GM23338 (cell line): ENCODE measurements at regions not wholly inside any gene's neighbourhood (a gene's known extent, or its start where the extent isn't known, plus 50 kb on each side); places are given as distances from the start of the nearest gene placed in this dataset.

Experiments
- ATAC-seq: fragments of 200-7000 bp; cut with Tn5 transposase; 3 replicates; pipeline ENCODE4 v1.9.1; 2020
- DNase-seq: peaks from one replicate; pipeline ENCODE4 v3.0.0-alpha.2; 2015; ENCODE audit warnings: low spot score
- H2AFZ ChIP-seq: fragments of 200-600 bp; sonication (generic); 2 replicates; pipeline ENCODE4 v1.8.0; 2016; ENCODE audit warnings: antibody characterized with exemption, mild to moderate bottlenecking, moderate library complexity
- H3F3A ChIP-seq: fragments of 200-600 bp; sonication (generic); replicated peaks from 2 replicates; pipeline ENCODE4 v1.8.0; 2017; ENCODE audit warnings: antibody characterized with exemption, mixed run types, low read depth
- H3K27ac ChIP-seq: fragments of 200-600 bp; sonication (generic); 2 replicates; pipeline ENCODE4 v1.6.1; 2016; ENCODE audit warnings: low read depth
- H3K27me3 ChIP-seq: fragments of 200-600 bp; sonication (generic); 2 replicates; pipeline ENCODE4 v1.8.0; 2016; ENCODE audit warnings: mild to moderate bottlenecking, mixed run types, moderate library complexity; ENCODE audit not compliant: insufficient read depth
- H3K36me3 ChIP-seq: fragments of 200-600 bp; sonication (generic); 2 replicates; pipeline ENCODE4 v1.8.0; 2016; ENCODE audit warnings: mild to moderate bottlenecking; ENCODE audit not compliant: insufficient read depth
- H3K4me1 ChIP-seq: fragments of 200-600 bp; sonication (generic); 2 replicates; pipeline ENCODE4 v1.8.0; 2016; ENCODE audit warnings: mild to moderate bottlenecking, moderate library complexity; ENCODE audit not compliant: insufficient read depth
- H3K4me2 ChIP-seq: fragments of 200-600 bp; sonication (generic); 2 replicates; pipeline ENCODE4 v1.7.1; 2017; ENCODE audit warnings: mixed run types
- H3K4me3 ChIP-seq: fragments of 200-600 bp; sonication (generic); 2 replicates; pipeline ENCODE4 v1.6.1; 2016; ENCODE audit warnings: mixed run types
- H3K79me2 ChIP-seq: fragments of 200-600 bp; sonication (generic); replicated peaks from 2 replicates; pipeline ENCODE4 v1.8.0; 2017; ENCODE audit warnings: mild to moderate bottlenecking; ENCODE audit not compliant: insufficient read depth
- H3K9me2 ChIP-seq: fragments of 200-600 bp; sonication (generic); 2 replicates; pipeline ENCODE4 v1.8.0; 2017; ENCODE audit not compliant: insufficient read depth
- H4K20me1 ChIP-seq: fragments of 200-600 bp; sonication (generic); replicated peaks from 2 replicates; pipeline ENCODE4 v1.8.0; 2017; ENCODE audit warnings: mild to moderate bottlenecking; ENCODE audit not compliant: insufficient read depth
- H3K27ac Mint-ChIP-seq: 2 replicates; pipeline ENCODE4 v1.8.0; 2020; ENCODE audit warnings: inconsistent platforms, mild to moderate bottlenecking, moderate library complexity, mixed read lengths
- H3K27me3 Mint-ChIP-seq: 3 replicates; pipeline ENCODE4 v1.8.0; 2022; ENCODE audit warnings: low read depth, mild to moderate bottlenecking, moderate library complexity, mixed read lengths, inconsistent platforms; ENCODE audit not compliant: insufficient read depth, poor library complexity
- H3K36me3 Mint-ChIP-seq: 3 replicates; pipeline ENCODE4 v1.8.0; 2021; ENCODE audit warnings: low read depth, mild to moderate bottlenecking, inconsistent platforms, moderate library complexity, mixed read lengths
- H3K4me1 Mint-ChIP-seq: 3 replicates; pipeline ENCODE4 v1.8.0; 2020; ENCODE audit warnings: mild to moderate bottlenecking, inconsistent platforms, mixed read lengths
- H3K4me3 Mint-ChIP-seq: 3 replicates; pipeline ENCODE4 v1.8.0; 2021; ENCODE audit warnings: moderate library complexity, mild to moderate bottlenecking, inconsistent platforms, mixed read lengths
- H3K9me3 Mint-ChIP-seq: 3 replicates; pipeline ENCODE4 v1.8.0; 2020; ENCODE audit warnings: moderate library complexity, mild to moderate bottlenecking, inconsistent platforms, mixed read lengths
- CREB1 ChIP-seq: fragments of 250-450 bp; sonication (Bioruptor Pico); IDR thresholded peaks from 2 replicates; pipeline ENCODE4 v1.5.0; 2020; ENCODE audit warnings: low read depth, mild to moderate bottlenecking, moderate library complexity
- CTCF ChIP-seq, 2 experiments: fragments of 200-600 bp in 1 of 2; sonication (generic) in 1 of 2; conservative IDR thresholded peaks; 2 replicates each; pipeline versions ENCODE4 v1.5.1 to v1.6.1; 2016 to 2017; ENCODE audit warnings: antibody characterized with exemption in 2 of 2, low read depth in 2 of 2, mild to moderate bottlenecking in 2 of 2, moderate library complexity in 1 of 2
- ETS1 ChIP-seq: IDR thresholded peaks from 2 replicates; pipeline ENCODE4 v1.6.1; 2016; ENCODE audit warnings: antibody characterized with exemption
- EZH2 ChIP-seq: fragments of 200-600 bp; sonication (generic); IDR thresholded peaks from one replicate; pipeline ENCODE4 v1.8.0; 2017; ENCODE audit warnings: antibody characterized with exemption, mild to moderate bottlenecking, low read depth; ENCODE audit not compliant: unreplicated experiment
- EZH2phosphoT487 ChIP-seq: fragments of 200-600 bp; sonication (generic); IDR thresholded peaks from one replicate; pipeline ENCODE4 v1.8.1; 2018; ENCODE audit warnings: antibody characterized with exemption; ENCODE audit not compliant: unreplicated experiment
- JUNB ChIP-seq: IDR thresholded peaks from one replicate; pipeline ENCODE4 v1.6.1; 2016; ENCODE audit warnings: antibody characterized with exemption; ENCODE audit not compliant: unreplicated experiment
- REST ChIP-seq: IDR thresholded peaks from one replicate; pipeline ENCODE4 v1.6.1; 2018; ENCODE audit warnings: antibody characterized with exemption; ENCODE audit not compliant: unreplicated experiment
- STAT1 ChIP-seq: IDR thresholded peaks from one replicate; pipeline ENCODE4 v1.6.1; 2016; ENCODE audit warnings: antibody characterized with exemption; ENCODE audit not compliant: unreplicated experiment
- ZNF114 ChIP-seq: fragments of 250-450 bp; sonication (Bioruptor Pico); IDR thresholded peaks from 2 replicates; pipeline ENCODE4 v1.5.0; 2020; ENCODE audit warnings: mild to moderate bottlenecking, moderate library complexity
- ZNF331 ChIP-seq: fragments of 250-450 bp; sonication (Bioruptor Pico); IDR thresholded peaks from 2 replicates; pipeline ENCODE4 v1.5.0; 2020; ENCODE audit warnings: low read depth, mild to moderate bottlenecking, moderate library complexity

- TF ChIP-seq CREB1 = no peak
- TF ChIP-seq EZH2 = no peak
- TF ChIP-seq ZNF114 (CRISPR knock-in tag) = no peak
- no peak for TF ChIP-seq CTCF (conservative IDR thresholded peaks at IDR 0.05; ENCODE audit: low read depth in 2 of 2)
- TF ChIP-seq ETS1 = no peak
Measured at GRCh38 chr6:163820171-163820570, 405.7 kb downstream of the QKI start (continued).

- no peaks in the 10 kb centered on the region; the same call in 2 of the 3 replicates for H3K9me3 Mint-ChIP-seq
- Histone ChIP-seq H2AFZ (no peak overlapping the region), H3K4me2 (no peak overlapping the region), H4K20me1 (no peaks in the 10 kb centered on the region), H3K27ac (no peak overlapping the region), H3K79me2 (no peaks in the 10 kb centered on the region), H3K4me1 (no peaks in the 10 kb centered on the region), H3K36me3 (no peaks in the 10 kb centered on the region), H3K9me2 (0 out of 2 replicates have a peak, but pooled peaks cover 3% of the 10 kb centered on the region), H3K27me3 (no peaks in the 10 kb centered on the region), H3K4me3 (no peak overlapping the region), H3F3A (no peaks in the 10 kb centered on the region)
- H3K4me3 Mint-ChIP-seq = no peak overlapping the region
- TF ChIP-seq ZNF331 (CRISPR knock-in tag) = no peak
- no peaks in the 10 kb centered on the region for H3K36me3 Mint-ChIP-seq
- no peaks in the 10 kb centered on the region for H3K4me1 Mint-ChIP-seq
- H3K27ac Mint-ChIP-seq = no peak overlapping the region
- H3K27me3 Mint-ChIP-seq = peaks cover 12% of the 10 kb centered on the region
- no peak for ATAC-seq
- DNase-seq = no peak
Measured at GRCh38 chr6:163818719-163819118, 404.2 kb downstream of the QKI start.

GRCh38 chr6:163816441-163816840 is 401.9 kb downstream of the QKI start:
- no peaks in the 10 kb centered on the region for H3K36me3 Mint-ChIP-seq
- no peaks in the 10 kb centered on the region for H3K4me1 Mint-ChIP-seq
- TF ChIP-seq EZH2phosphoT487 = no peak
- no peak for TF ChIP-seq STAT1
- no peak for TF ChIP-seq JUNB
- TF ChIP-seq REST = no peak

More at GRCh38 chr6:163816441-163816840, 401.9 kb downstream of the QKI start:
- H3K9me2 ChIP-seq = 0 out of 2 replicates have a peak, but pooled peaks cover 3% of the 10 kb centered on the region
- no peak for DNase-seq
- Mint-ChIP-seq H3K27ac (no peak overlapping the region), H3K27me3 (peaks cover 12% of the 10 kb centered on the region), H3K9me3 (no peaks in the 10 kb centered on the region; the same call in 2 of the 3 replicates), H3K4me3 (no peak overlapping the region)
- no peaks in the 10 kb centered on the region for H3F3A ChIP-seq
- H3K79me2 ChIP-seq = no peaks in the 10 kb centered on the region
- ATAC-seq = no peak
- H2AFZ ChIP-seq = no peak overlapping the region
- H3K36me3 ChIP-seq = no peaks in the 10 kb centered on the region
- no peak overlapping the region for H3K4me2 ChIP-seq
- no peaks in the 10 kb centered on the region for H4K20me1 ChIP-seq
- no peak overlapping the region for H3K4me3 ChIP-seq
- no peaks in the 10 kb centered on the region for H3K27me3 ChIP-seq
- no peaks in the 10 kb centered on the region for H3K4me1 ChIP-seq
- H3K27ac ChIP-seq = no peak overlapping the region
